K562 (cell line): ENCODE measurements at regions not wholly inside any gene's neighbourhood (a gene's known extent, or its start where the extent isn't known, plus 50 kb on each side); places are given as distances from the start of the nearest gene placed in this dataset.

Experiments
- ATF1 ChIP-seq, 2 experiments: fragments of 450-650 bp in 1 of 2; IDR thresholded peaks; 2 replicates each; pipeline ENCODE4 v1.6.1; 2016; ENCODE audit warnings: missing compliant biosample characterization in 1 of 2, missing genetic modification characterization in 1 of 2
- CHD1 ChIP-seq: fragments of 200-600 bp; sonication (generic); IDR thresholded peaks from one replicate; pipeline ENCODE4 v1.6.1; 2012; ENCODE audit warnings: mild to moderate bottlenecking, moderate library complexity, low read length, inconsistent platforms
- E2F8 ChIP-seq: fragments of 450-650 bp; IDR thresholded peaks from 2 replicates; pipeline ENCODE4 v1.7.1; 2018; ENCODE audit warnings: mild to moderate bottlenecking, low read depth; ENCODE audit not compliant: partially characterized antibody
- PRDM10 ChIP-seq: fragments of 450-650 bp; IDR thresholded peaks from 2 replicates; pipeline ENCODE4 v1.6.1; 2018; ENCODE audit not compliant: partially characterized antibody
- RBM22 ChIP-seq: fragments of 200-400 bp; formaldehyde crosslinking; IDR thresholded peaks from 2 replicates; pipeline ENCODE4 v1.6.1; 2018; ENCODE audit warnings: low read length, low read depth; ENCODE audit not compliant: poor library complexity, severe bottlenecking
- SMAD2 ChIP-seq: fragments of 150-350 bp; IDR thresholded peaks from 2 replicates; pipeline ENCODE4 v1.6.1; 2014; ENCODE audit warnings: low read depth, mild to moderate bottlenecking, low read length
- TAF7 ChIP-seq: fragments of 450-650 bp; IDR thresholded peaks from 2 replicates; pipeline ENCODE4 v1.6.1; 2016; ENCODE audit warnings: missing genetic modification characterization, missing compliant biosample characterization
- ZBTB2 ChIP-seq: fragments of 450-650 bp; IDR thresholded peaks from 2 replicates; pipeline ENCODE4 v1.6.1; 2016; ENCODE audit warnings: antibody characterized with exemption
- ZNF146 ChIP-seq: IDR thresholded peaks from one replicate; pipeline ENCODE4 v1.6.1; 2018; ENCODE audit warnings: missing compliant biosample characterization; ENCODE audit not compliant: unreplicated experiment
- ZNF79 ChIP-seq: fragments of 250-450 bp; sonication (Bioruptor Pico); IDR thresholded peaks from 2 replicates; pipeline ENCODE4 v1.4.0; 2020; ENCODE audit warnings: low read depth, mild to moderate bottlenecking, moderate library complexity

GRCh38 chr18:25921677-25922421 lies 168.6 kb downstream of the SS18 start (continued):
- TF ChIP-seq SMAD2 (no peak), ZNF79 (CRISPR knock-in tag) (no peak), TAF7 (tag) (no peak), ATF1 (CRISPR knock-in tag; IDR thresholded peaks at IDR 0.05) (no peak), ATF1 (tag; IDR thresholded peaks at IDR 0.05) (peak; percentile 32; the same call in 1 of the 2 replicates), E2F8 (no peak), ZNF146 (CRISPR knock-in tag) (no peak), RBM22 (no peak), CHD1 (no peak), PRDM10 (no peak), ZBTB2 (no peak)
- TF ChIP-seq, all 486 proteins: peak for 51
